Ovary (tissue), 3 donors: ENCODE measurements at regions not wholly inside any gene's neighbourhood (a gene's known extent, or its start where the extent isn't known, plus 50 kb on each side); places are given as distances from the start of the nearest gene placed in this dataset.

Source experiments
- CTCF ChIP-seq, 3 donors: fragments of 450-650 bp in 2 of 3; fragments of 200-600 bp in 1 of 3; IDR thresholded peaks; one replicate each; pipeline versions ENCODE4 v1.5.1 to v1.8.0; 2016 to 2022; ENCODE audit warnings: antibody characterized with exemption in 3 of 3, mild to moderate bottlenecking in 1 of 3
- EP300 ChIP-seq: sonication (generic); formaldehyde crosslinking; IDR thresholded peaks from one replicate; pipeline ENCODE4 v1.6.1; 2017; ENCODE audit warnings: antibody characterized with exemption
- POLR2A ChIP-seq: fragments of 450-650 bp; IDR thresholded peaks from one replicate; pipeline ENCODE4 v1.6.1; 2017; ENCODE audit warnings: antibody characterized with exemption, mild to moderate bottlenecking, moderate library complexity
- donor health status: DM: no; HTN: no; CAD: no.

- no peak for TF ChIP-seq CTCF (IDR thresholded peaks at IDR 0.05)
- no peak for TF ChIP-seq POLR2A
- TF ChIP-seq EP300 = no peak
These were observed 239.6 kb downstream of the UTP18 start for GRCh38 chr17:51499897-51500296.
